ENCODE measurements at regions not wholly inside any gene's neighbourhood (a gene's known extent, or its start where the extent isn't known, plus 50 kb on each side); places are given as distances from the start of the nearest gene placed in this dataset.

- TF ChIP-seq, protein P1, sequence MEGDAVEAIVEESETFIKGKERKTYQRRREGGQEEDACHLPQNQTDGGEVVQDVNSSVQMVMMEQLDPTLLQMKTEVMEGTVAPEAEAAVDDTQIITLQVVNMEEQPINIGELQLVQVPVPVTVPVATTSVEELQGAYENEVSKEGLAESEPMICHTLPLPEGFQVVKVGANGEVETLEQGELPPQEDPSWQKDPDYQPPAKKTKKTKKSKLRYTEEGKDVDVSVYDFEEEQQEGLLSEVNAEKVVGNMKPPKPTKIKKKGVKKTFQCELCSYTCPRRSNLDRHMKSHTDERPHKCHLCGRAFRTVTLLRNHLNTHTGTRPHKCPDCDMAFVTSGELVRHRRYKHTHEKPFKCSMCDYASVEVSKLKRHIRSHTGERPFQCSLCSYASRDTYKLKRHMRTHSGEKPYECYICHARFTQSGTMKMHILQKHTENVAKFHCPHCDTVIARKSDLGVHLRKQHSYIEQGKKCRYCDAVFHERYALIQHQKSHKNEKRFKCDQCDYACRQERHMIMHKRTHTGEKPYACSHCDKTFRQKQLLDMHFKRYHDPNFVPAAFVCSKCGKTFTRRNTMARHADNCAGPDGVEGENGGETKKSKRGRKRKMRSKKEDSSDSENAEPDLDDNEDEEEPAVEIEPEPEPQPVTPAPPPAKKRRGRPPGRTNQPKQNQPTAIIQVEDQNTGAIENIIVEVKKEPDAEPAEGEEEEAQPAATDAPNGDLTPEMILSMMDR (conservative IDR thresholded peaks at IDR 0.05; ENCODE audit: low read length), result no peak
- TF ChIP-seq EZH2phosphoT487 (IDR thresholded peaks at IDR 0.05; ENCODE audit: borderline replicate concordance, low read depth, low read length), result no peak
Observed at GRCh38 chr13:106369091-106369490, 166.4 kb downstream of the EFNB2 start.

Data from OCI-LY7 (cell line).